ENCODE measurements at regions not wholly inside any gene's neighbourhood (a gene's known extent, or its start where the extent isn't known, plus 50 kb on each side); places are given as distances from the start of the nearest gene placed in this dataset.

DNA sequence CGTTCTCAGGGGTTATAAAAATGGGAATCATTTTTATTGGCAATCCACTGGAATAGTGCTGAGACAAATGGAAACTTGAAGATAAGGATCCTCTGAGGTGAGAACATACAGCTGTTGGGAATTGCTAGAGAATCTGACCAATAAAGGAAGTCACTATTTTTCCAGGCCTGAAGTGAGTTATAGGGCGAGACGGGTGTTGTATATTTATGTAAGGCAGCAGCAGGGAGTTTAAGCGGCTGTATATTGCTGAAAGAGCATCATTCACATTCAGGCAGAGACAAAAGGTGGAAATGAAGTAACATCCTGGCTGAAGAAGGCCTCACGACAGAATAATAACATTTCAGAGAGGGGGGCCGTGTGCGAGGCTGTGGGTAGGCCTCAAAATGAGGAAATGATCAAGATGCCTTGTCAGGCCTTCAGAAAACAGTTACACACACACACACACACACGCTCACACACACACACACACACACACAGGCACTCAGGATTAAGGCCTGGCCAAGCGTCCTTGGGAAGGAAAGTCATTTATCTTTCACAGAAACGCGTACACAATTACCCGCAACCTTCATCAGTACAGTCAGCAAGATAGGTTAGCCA lies 964.9 kb upstream of the NR2F2 start:
- no peak overlapping the region for H2AFZ ChIP-seq (ENCODE audit: low read length)
- H3F3A ChIP-seq (ENCODE audit: insufficient read depth, low read length), result no peaks in the 10 kb centered on the region
- no peak for TF ChIP-seq EZH2phosphoT487 (IDR thresholded peaks at IDR 0.05; ENCODE audit: low read length)
- TF ChIP-seq, protein P1, sequence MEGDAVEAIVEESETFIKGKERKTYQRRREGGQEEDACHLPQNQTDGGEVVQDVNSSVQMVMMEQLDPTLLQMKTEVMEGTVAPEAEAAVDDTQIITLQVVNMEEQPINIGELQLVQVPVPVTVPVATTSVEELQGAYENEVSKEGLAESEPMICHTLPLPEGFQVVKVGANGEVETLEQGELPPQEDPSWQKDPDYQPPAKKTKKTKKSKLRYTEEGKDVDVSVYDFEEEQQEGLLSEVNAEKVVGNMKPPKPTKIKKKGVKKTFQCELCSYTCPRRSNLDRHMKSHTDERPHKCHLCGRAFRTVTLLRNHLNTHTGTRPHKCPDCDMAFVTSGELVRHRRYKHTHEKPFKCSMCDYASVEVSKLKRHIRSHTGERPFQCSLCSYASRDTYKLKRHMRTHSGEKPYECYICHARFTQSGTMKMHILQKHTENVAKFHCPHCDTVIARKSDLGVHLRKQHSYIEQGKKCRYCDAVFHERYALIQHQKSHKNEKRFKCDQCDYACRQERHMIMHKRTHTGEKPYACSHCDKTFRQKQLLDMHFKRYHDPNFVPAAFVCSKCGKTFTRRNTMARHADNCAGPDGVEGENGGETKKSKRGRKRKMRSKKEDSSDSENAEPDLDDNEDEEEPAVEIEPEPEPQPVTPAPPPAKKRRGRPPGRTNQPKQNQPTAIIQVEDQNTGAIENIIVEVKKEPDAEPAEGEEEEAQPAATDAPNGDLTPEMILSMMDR (IDR thresholded peaks at IDR 0.05; ENCODE audit: low read length), result no peak
- TF ChIP-seq EZH2 (optimal IDR thresholded peaks at IDR 0.05; ENCODE audit: low read depth, low read length), result no peak
- no peaks in the 10 kb centered on the region for H3K79me2 ChIP-seq (ENCODE audit: low read length)
- H3K9ac ChIP-seq (ENCODE audit: low read length), result no peak overlapping the region
- no peaks in the 10 kb centered on the region for H3K4me1 ChIP-seq (ENCODE audit: low read length)
- H3K4me2 ChIP-seq (ENCODE audit: low read depth, low read length), result no peak overlapping the region
- no peak for DNase-seq
- no peaks in the 10 kb centered on the region for H3K9me2 ChIP-seq (replicated peaks; ENCODE audit: insufficient read depth, low read length)
- H3K4me3 ChIP-seq (ENCODE audit: low read length), result no peak overlapping the region
- no peaks in the 10 kb centered on the region for H4K20me1 ChIP-seq (ENCODE audit: insufficient read depth, low read length)
- H3K27me3 ChIP-seq (replicated peaks; ENCODE audit: insufficient read depth, low read length), result no peaks in the 10 kb centered on the region
- no peak overlapping the region for H3K27ac ChIP-seq (ENCODE audit: low read length)
- H3K36me3 ChIP-seq (replicated peaks; ENCODE audit: insufficient read depth, low read length), result no peaks in the 10 kb centered on the region
- no peaks in the 10 kb centered on the region for H3K9me3 ChIP-seq (replicated peaks; ENCODE audit: insufficient read depth, low read length)

DNA sequence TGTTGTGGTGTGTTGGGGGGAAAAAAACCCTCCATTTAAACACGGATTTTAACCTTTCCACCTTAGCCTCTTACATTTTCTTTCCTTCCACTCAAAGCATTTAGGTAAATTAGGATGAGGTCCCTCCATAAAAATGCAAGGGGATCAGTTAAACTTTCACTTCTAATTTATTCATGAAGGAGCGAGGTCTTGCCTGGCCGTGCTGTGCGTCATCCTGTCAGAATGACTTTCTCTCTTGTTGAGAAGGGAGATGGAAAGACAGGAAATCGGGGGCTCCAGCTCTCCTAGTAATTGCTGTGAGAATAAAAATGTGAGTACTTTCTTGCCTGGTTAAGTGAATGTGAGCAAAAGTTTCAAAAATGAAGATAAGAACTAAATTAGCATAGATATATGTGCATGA lies 962.3 kb upstream of the NR2F2 start:
- Histone ChIP-seq H3F3A (ENCODE audit: insufficient read depth, low read length) (no peaks in the 10 kb centered on the region), H3K79me2 (ENCODE audit: low read length) (no peaks in the 10 kb centered on the region), H4K20me1 (ENCODE audit: insufficient read depth, low read length) (no peaks in the 10 kb centered on the region), H3K9me2 (replicated peaks; ENCODE audit: insufficient read depth, low read length) (no peaks in the 10 kb centered on the region), H3K4me1 (ENCODE audit: low read length) (no peaks in the 10 kb centered on the region), H2AFZ (ENCODE audit: low read length) (no peak overlapping the region), H3K4me3 (ENCODE audit: low read length) (no peak overlapping the region), H3K4me2 (ENCODE audit: low read depth, low read length) (no peak overlapping the region), H3K9ac (ENCODE audit: low read length) (no peak overlapping the region), H3K36me3 (replicated peaks; ENCODE audit: insufficient read depth, low read length) (no peaks in the 10 kb centered on the region), H3K27ac (ENCODE audit: low read length) (no peak overlapping the region), H3K9me3 (replicated peaks; ENCODE audit: insufficient read depth, low read length) (no peaks in the 10 kb centered on the region), H3K27me3 (replicated peaks; ENCODE audit: insufficient read depth, low read length) (no peaks in the 10 kb centered on the region)
- DNase-seq, result no peak
- TF ChIP-seq EZH2 (optimal IDR thresholded peaks at IDR 0.05; ENCODE audit: low read depth, low read length) (no peak), EZH2phosphoT487 (IDR thresholded peaks at IDR 0.05; ENCODE audit: low read length) (no peak)
- TF ChIP-seq, protein P1 (IDR thresholded peaks at IDR 0.05; ENCODE audit: low read length), result no peak

- Histone ChIP-seq H3K9me3 (replicated peaks; ENCODE audit: insufficient read depth, low read length) (no peaks in the 10 kb centered on the region), H3F3A (ENCODE audit: insufficient read depth, low read length) (no peaks in the 10 kb centered on the region), H3K4me2 (ENCODE audit: low read depth, low read length) (no peak overlapping the region), H3K9ac (ENCODE audit: low read length) (no peak overlapping the region), H2AFZ (ENCODE audit: low read length) (no peak overlapping the region), H3K9me2 (replicated peaks; ENCODE audit: insufficient read depth, low read length) (no peaks in the 10 kb centered on the region), H3K27me3 (replicated peaks; ENCODE audit: insufficient read depth, low read length) (no peaks in the 10 kb centered on the region), H3K4me1 (ENCODE audit: low read length) (no peaks in the 10 kb centered on the region), H3K79me2 (ENCODE audit: low read length) (no peaks in the 10 kb centered on the region), H3K4me3 (ENCODE audit: low read length) (no peak overlapping the region), H3K36me3 (replicated peaks; ENCODE audit: insufficient read depth, low read length) (no peaks in the 10 kb centered on the region), H3K27ac (ENCODE audit: low read length) (no peak overlapping the region), H4K20me1 (ENCODE audit: insufficient read depth, low read length) (no peaks in the 10 kb centered on the region)
- TF ChIP-seq, protein P1 (IDR thresholded peaks at IDR 0.05; ENCODE audit: low read length), result no peak
- TF ChIP-seq EZH2phosphoT487 (IDR thresholded peaks at IDR 0.05; ENCODE audit: low read length), result no peak
- TF ChIP-seq EZH2 (optimal IDR thresholded peaks at IDR 0.05; ENCODE audit: low read depth, low read length), result no peak
- DNase-seq, result no peak
Measured at GRCh38 chr15:95368755-95369601, 961.5 kb upstream of the NR2F2 start.

Measured in MM.1S (cell line).